Astrocyte (in vitro differentiated cells and primary cell): ENCODE measurements at regions not wholly inside any gene's neighbourhood (a gene's known extent, or its start where the extent isn't known, plus 50 kb on each side); places are given as distances from the start of the nearest gene placed in this dataset.

ENCODE experiments used
- CTCF ChIP-seq: IDR thresholded peaks from 2 replicates; pipeline ENCODE4 v1.5.1; 2011; ENCODE audit warnings: low read depth, mild to moderate bottlenecking, inconsistent platforms, low read length, moderate library complexity; ENCODE audit not compliant: insufficient read depth
- EZH2 ChIP-seq: IDR thresholded peaks from 2 replicates; pipeline ENCODE4 v1.6.1; 2012; ENCODE audit warnings: mild to moderate bottlenecking, low read length, inconsistent platforms; ENCODE audit not compliant: insufficient read depth

DNA sequence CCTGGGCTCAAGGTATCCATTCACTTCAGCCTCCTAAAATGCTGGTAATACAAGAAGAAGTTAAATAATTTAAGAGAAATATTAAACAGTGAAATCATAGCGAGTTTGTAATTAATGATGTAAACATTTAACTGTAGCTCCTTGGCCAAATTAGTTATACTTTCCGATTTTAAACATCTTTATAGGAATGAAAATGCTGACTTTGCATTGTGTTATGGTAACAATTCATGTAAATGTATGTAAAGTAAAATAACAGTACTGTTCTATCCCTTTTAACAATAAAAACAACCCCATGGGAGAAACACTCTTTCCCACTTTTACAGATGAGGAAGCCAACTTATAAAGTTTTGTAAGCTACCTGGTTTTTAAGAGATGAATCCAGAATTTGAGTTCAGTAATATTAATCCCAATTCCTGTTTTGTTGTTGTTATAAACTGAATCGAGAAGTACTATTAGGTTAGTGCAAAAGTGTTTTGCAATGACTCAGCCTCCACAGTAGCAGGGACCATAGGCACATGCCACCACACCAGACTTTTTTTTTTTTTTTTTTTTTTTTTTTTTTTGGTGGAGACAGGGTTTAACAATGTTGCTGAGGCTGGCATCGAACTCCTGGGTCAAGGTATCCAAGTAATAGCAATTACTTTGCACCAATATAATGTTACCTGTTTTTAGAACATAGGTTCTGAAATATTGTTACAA, 1360.4 kb downstream of the BRINP3 start:
- no peak for TF ChIP-seq CTCF
- no peak for TF ChIP-seq EZH2
